Lung (tissue), 11 donors: ENCODE measurements at regions not wholly inside any gene's neighbourhood (a gene's known extent, or its start where the extent isn't known, plus 50 kb on each side); places are given as distances from the start of the nearest gene placed in this dataset.
A peak's percentile ranks its signal among the peaks of the same experiment; 100 is the strongest.

Experiments used
- ATAC-seq: fragments of 200-7000 bp; cut with Tn5 transposase; one replicate; pipeline ENCODE4 v1.9.1; 2020; ENCODE audit warnings: moderate number of reproducible peaks; ENCODE audit not compliant: insufficient read depth, low FRiP score
- DNase-seq, 3 donors: peaks; one replicate each; pipeline ENCODE4 v3.0.0-alpha.2; 2013 to 2017
- H3K27ac ChIP-seq, 2 donors: one replicate each; pipeline ENCODE4 v1.5.1; 2013; ENCODE audit warnings: mild to moderate bottlenecking in 2 of 2, moderate library complexity in 2 of 2, control low read depth in 1 of 2, inconsistent platforms in 1 of 2, low read depth in 1 of 2, low read length in 1 of 2
- H3K27me3 ChIP-seq, 3 donors: one replicate each; pipeline ENCODE4 v1.5.1; 2013; ENCODE audit warnings: low read length in 2 of 3; ENCODE audit not compliant: control insufficient read depth in 3 of 3, insufficient read depth in 3 of 3
- H3K36me3 ChIP-seq, 4 donors: one replicate each; pipeline ENCODE4 v1.5.1; 2013; ENCODE audit warnings: low read length in 4 of 4, mild to moderate bottlenecking in 1 of 4, moderate library complexity in 1 of 4; ENCODE audit not compliant: control insufficient read depth in 4 of 4, insufficient read depth in 4 of 4
- H3K4me1 ChIP-seq, 5 donors: one replicate each; pipeline ENCODE4 v1.5.1; 2013; ENCODE audit warnings: low read length in 5 of 5, mild to moderate bottlenecking in 2 of 5, moderate library complexity in 1 of 5; ENCODE audit not compliant: control insufficient read depth in 5 of 5, insufficient read depth in 5 of 5
- H3K4me3 ChIP-seq: one replicate; pipeline ENCODE4 v1.5.1; 2013; ENCODE audit warnings: mild to moderate bottlenecking, control low read depth, moderate library complexity
- H3K9ac ChIP-seq, 2 donors: one replicate each; pipeline ENCODE4 v1.5.1; 2013; ENCODE audit warnings: low read length in 2 of 2, control low read depth in 1 of 2; ENCODE audit not compliant: insufficient read depth in 1 of 2
- H3K9me3 ChIP-seq, 4 donors: one replicate each; pipeline ENCODE4 v1.5.1; 2013; ENCODE audit warnings: low read length in 3 of 4, mild to moderate bottlenecking in 1 of 4, moderate library complexity in 1 of 4; ENCODE audit not compliant: control insufficient read depth in 4 of 4, insufficient read depth in 3 of 4
- CTCF ChIP-seq: IDR thresholded peaks from 2 replicates; pipeline ENCODE4 v1.5.1; 2012; ENCODE audit warnings: mild to moderate bottlenecking; ENCODE audit errors: control extremely low read depth, extremely low read depth
- whole genome bisulfite sequencing, 2 donors: extraction: QIAGEN DNeasy Blood & Tissue Kit; methylation state at CpG; one replicate each; pipeline ENCODE4 v1.1.7; 2013; 5-methylcytosine and 5-hydroxymethylcytosine counted together
- donor health status: control.
- donor health status: control.
- donor health status: Bipolar disorder and iron deficiency.
- donor health status: healthy.
- donor health status: DM: yes; HTN: yes; CAD: no.

GRCh38 chr1:101408212-101409042, 171.6 kb downstream of the S1PR1 start:
- Histone ChIP-seq H3K36me3 (no peaks in the 10 kb centered on the region), H3K27me3 (no peaks in the 10 kb centered on the region), H3K4me1 (peaks cover 0 to 46% (median 0%) of the 10 kb centered on the region in 5 donors), H3K9me3 (peaks cover 0 to 2% (median under 1%) of the 10 kb centered on the region in 4 donors), H3K4me3 (no peak overlapping the region), H3K27ac (no peak overlapping the region), H3K9ac (no peak overlapping the region)
- no peak for TF ChIP-seq CTCF
- 92 to 97% methylated on average over 1 of the region's 1 CpG for WGBS, 2 donors
- no peak for ATAC-seq
- no peak for DNase-seq

GRCh38 chr1:101409102-101409501, 172.3 kb downstream of the S1PR1 start:
- Histone ChIP-seq H3K9me3 (peaks cover 0 to 2% (median under 1%) of the 10 kb centered on the region in 4 donors), H3K27ac (no peak overlapping the region), H3K4me3 (no peak overlapping the region), H3K27me3 (no peaks in the 10 kb centered on the region), H3K9ac (no peak overlapping the region), H3K36me3 (no peaks in the 10 kb centered on the region), H3K4me1 (peaks cover 0 to 46% (median 0%) of the 10 kb centered on the region in 5 donors)
- DNase-seq (no peak), ATAC-seq (no peak)
- TF ChIP-seq CTCF, result no peak

- 28 to 39% methylated on average over 3 of the region's 3 CpGs for WGBS, 2 donors
- Histone ChIP-seq H3K27ac (no peak overlapping the region), H3K9ac (no peak overlapping the region), H3K4me1 (peaks cover 0 to 37% (median 0%) of the 10 kb centered on the region in 5 donors), H3K36me3 (no peaks in the 10 kb centered on the region), H3K4me3 (no peak overlapping the region), H3K27me3 (no peaks in the 10 kb centered on the region), H3K9me3 (peaks cover 0 to 8% (median under 1%) of the 10 kb centered on the region in 4 donors)
- peak in 1 of 3 donors; percentile 16 for DNase-seq
- no peak for ATAC-seq
- TF ChIP-seq CTCF, result no peak
These were observed 173.4 kb downstream of the S1PR1 start for GRCh38 chr1:101410048-101410878.
